Jurkat, Clone E6-1 (cell line): ENCODE measurements at regions not wholly inside any gene's neighbourhood (a gene's known extent, or its start where the extent isn't known, plus 50 kb on each side); places are given as distances from the start of the nearest gene placed in this dataset.
"Not testable (repeated sequence)": the region's sequence is repeated elsewhere in the genome, so short reads cannot be mapped to it uniquely, and the experiment has no call there.

ENCODE experiments used
- DNase-seq: peaks from one replicate; pipeline ENCODE4 v3.0.0-alpha.2; 2011; ENCODE audit warnings: low read depth, low spot score
- H3K4me3 ChIP-seq: 2 replicates; pipeline ENCODE4 v1.5.1; 2011; ENCODE audit warnings: mild to moderate bottlenecking, low read length, control low read depth, moderate library complexity

- H3K4me3 ChIP-seq: no peak overlapping the region
- DNase-seq: no peak
Observed at GRCh38 chr16:52123842-52124241, 423.1 kb downstream of the TOX3 start.

GRCh38 chr16:52123061-52123839 lies 423.7 kb downstream of the TOX3 start:
- DNase-seq: no peak
- no peak overlapping the region for H3K4me3 ChIP-seq

GRCh38 chr16:52117171-52117570 lies 429.8 kb downstream of the TOX3 start:
- DNase-seq: no peak
- no peak overlapping the region for H3K4me3 ChIP-seq

GRCh38 chr16:52114379-52114778 lies 432.6 kb downstream of the TOX3 start:
- no peak overlapping the region for H3K4me3 ChIP-seq
- no peak for DNase-seq

- no peak for DNase-seq
Observed at GRCh38 chr16:52113533-52114183, 433.3 kb downstream of the TOX3 start.

GRCh38 chr16:52104993-52105392 lies 441.9 kb downstream of the TOX3 start:
- not testable (repeated sequence) for DNase-seq, H3K4me3 ChIP-seq

More at GRCh38 chr16:52113533-52114183, 433.3 kb downstream of the TOX3 start:
- H3K4me3 ChIP-seq: no peak overlapping the region

GRCh38 chr16:52103791-52104190 lies 443.2 kb downstream of the TOX3 start:
- no peak overlapping the region for H3K4me3 ChIP-seq
- no peak for DNase-seq

- DNase-seq: no peak
Observed at GRCh38 chr16:52101246-52101645, 445.7 kb downstream of the TOX3 start.

GRCh38 chr16:52099382-52099781 lies 447.6 kb downstream of the TOX3 start:
- DNase-seq: no peak
- no peak overlapping the region for H3K4me3 ChIP-seq

More at GRCh38 chr16:52101246-52101645, 445.7 kb downstream of the TOX3 start:
- no peak overlapping the region for H3K4me3 ChIP-seq

GRCh38 chr16:52095471-52095870 lies 451.5 kb downstream of the TOX3 start:
- H3K4me3 ChIP-seq: no peak overlapping the region
- no peak for DNase-seq

GRCh38 chr16:52092126-52092525 lies 454.8 kb downstream of the TOX3 start:
- no peak for DNase-seq
- H3K4me3 ChIP-seq: no peak overlapping the region

GRCh38 chr16:52090080-52090479 lies 456.9 kb downstream of the TOX3 start:
- H3K4me3 ChIP-seq: no peak overlapping the region
- no peak for DNase-seq

GRCh38 chr16:52089476-52089875 lies 457.5 kb downstream of the TOX3 start:
- DNase-seq: no peak
- no peak overlapping the region for H3K4me3 ChIP-seq

GRCh38 chr16:52086901-52087300 lies 460.0 kb downstream of the TOX3 start:
- H3K4me3 ChIP-seq: no peak overlapping the region
- peak; percentile 68 for DNase-seq

- no peak for DNase-seq
- H3K4me3 ChIP-seq: no peak overlapping the region
Observed at GRCh38 chr16:52078716-52079655, 468.0 kb downstream of the TOX3 start.

GRCh38 chr16:52077607-52078006 lies 469.3 kb downstream of the TOX3 start:
- DNase-seq: no peak
- H3K4me3 ChIP-seq: no peak overlapping the region

GRCh38 chr16:52076801-52077201 lies 470.1 kb downstream of the TOX3 start:
- no peak overlapping the region for H3K4me3 ChIP-seq
- no peak for DNase-seq

GRCh38 chr16:52076332-52076731 lies 470.6 kb downstream of the TOX3 start:
- H3K4me3 ChIP-seq: no peak overlapping the region
- no peak for DNase-seq

GRCh38 chr16:52074133-52074532 lies 472.8 kb downstream of the TOX3 start:
- no peak overlapping the region for H3K4me3 ChIP-seq
- DNase-seq: no peak

GRCh38 chr16:52073024-52073423 lies 473.9 kb downstream of the TOX3 start:
- DNase-seq: no peak
- no peak overlapping the region for H3K4me3 ChIP-seq
